Cardiac fibroblast (primary cell): ENCODE measurements at regions not wholly inside any gene's neighbourhood (a gene's known extent, or its start where the extent isn't known, plus 50 kb on each side); places are given as distances from the start of the nearest gene placed in this dataset.

Experiments used
- DNase-seq, 2 donors: peaks; one replicate each; pipeline versions ENCODE4 v3.0.0 to v3.0.0-alpha.2; 2010; ENCODE audit warnings: low read depth in 2 of 2
- H3K4me3 ChIP-seq, 2 donors: replicated peaks in 1 of 2; 1 replicate in 1 of 2; 2 replicates in 1 of 2; pipeline ENCODE4 v1.5.1; 2011; ENCODE audit warnings: low read depth in 2 of 2, low read length in 2 of 2, mild to moderate bottlenecking in 2 of 2, moderate library complexity in 1 of 2
- TF ChIP-seq, protein P1 (sequence below): IDR thresholded peaks from one replicate; pipeline ENCODE4 v1.5.1; 2011; ENCODE audit warnings: low read depth, mild to moderate bottlenecking, low read length, inconsistent platforms

DNA sequence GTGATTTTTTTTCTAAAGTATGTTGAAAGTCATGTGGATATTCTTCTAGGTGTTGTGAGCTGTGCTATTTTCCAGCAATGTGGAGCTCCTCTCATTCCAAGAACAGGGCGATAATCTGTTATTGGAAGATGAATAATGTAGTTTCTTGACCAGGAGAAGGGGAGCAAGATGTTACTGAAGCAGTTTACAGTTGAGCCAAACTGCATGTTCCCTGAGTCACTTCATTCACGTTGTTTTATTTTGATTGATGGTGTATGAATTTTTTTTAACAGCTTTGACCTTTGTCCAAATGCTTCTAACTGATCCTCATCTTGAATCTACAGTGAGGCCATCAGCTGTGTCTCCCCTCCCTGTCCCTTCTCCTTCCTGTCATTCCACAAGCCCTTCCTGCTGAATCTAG lies 277.1 kb upstream of the KLF6 start:
- TF ChIP-seq, protein P1, sequence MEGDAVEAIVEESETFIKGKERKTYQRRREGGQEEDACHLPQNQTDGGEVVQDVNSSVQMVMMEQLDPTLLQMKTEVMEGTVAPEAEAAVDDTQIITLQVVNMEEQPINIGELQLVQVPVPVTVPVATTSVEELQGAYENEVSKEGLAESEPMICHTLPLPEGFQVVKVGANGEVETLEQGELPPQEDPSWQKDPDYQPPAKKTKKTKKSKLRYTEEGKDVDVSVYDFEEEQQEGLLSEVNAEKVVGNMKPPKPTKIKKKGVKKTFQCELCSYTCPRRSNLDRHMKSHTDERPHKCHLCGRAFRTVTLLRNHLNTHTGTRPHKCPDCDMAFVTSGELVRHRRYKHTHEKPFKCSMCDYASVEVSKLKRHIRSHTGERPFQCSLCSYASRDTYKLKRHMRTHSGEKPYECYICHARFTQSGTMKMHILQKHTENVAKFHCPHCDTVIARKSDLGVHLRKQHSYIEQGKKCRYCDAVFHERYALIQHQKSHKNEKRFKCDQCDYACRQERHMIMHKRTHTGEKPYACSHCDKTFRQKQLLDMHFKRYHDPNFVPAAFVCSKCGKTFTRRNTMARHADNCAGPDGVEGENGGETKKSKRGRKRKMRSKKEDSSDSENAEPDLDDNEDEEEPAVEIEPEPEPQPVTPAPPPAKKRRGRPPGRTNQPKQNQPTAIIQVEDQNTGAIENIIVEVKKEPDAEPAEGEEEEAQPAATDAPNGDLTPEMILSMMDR = no peak
- DNase-seq = no peak
- no peak overlapping the region for H3K4me3 ChIP-seq

DNA sequence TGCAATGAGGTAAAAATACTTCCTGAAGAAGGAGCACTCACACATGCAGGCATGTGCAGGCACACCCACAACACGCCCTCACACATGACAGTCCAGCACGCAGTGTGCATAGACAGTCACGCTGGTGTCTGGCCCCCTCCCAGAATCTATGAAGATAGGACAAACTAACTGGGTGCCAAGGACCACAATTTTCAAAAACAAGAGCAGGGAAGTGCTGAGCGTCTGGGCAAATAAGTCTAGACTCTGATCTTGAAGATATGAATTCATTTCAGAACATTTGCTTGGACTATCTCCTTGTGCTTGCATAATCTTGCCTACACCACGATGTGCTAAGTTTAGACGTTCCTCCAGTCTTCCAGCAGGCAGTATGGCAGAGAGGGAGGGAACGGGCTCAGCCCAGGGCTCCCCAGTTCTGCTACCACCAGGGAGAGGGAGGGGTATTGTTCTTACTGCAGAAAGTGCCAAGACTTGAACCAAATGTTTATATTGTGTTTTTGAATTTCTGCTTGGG lies 276.5 kb upstream of the KLF6 start:
- no peak overlapping the region for H3K4me3 ChIP-seq
- TF ChIP-seq, protein P1 = no peak
- DNase-seq = peak in 1 of 2 donors; percentile 58

DNA sequence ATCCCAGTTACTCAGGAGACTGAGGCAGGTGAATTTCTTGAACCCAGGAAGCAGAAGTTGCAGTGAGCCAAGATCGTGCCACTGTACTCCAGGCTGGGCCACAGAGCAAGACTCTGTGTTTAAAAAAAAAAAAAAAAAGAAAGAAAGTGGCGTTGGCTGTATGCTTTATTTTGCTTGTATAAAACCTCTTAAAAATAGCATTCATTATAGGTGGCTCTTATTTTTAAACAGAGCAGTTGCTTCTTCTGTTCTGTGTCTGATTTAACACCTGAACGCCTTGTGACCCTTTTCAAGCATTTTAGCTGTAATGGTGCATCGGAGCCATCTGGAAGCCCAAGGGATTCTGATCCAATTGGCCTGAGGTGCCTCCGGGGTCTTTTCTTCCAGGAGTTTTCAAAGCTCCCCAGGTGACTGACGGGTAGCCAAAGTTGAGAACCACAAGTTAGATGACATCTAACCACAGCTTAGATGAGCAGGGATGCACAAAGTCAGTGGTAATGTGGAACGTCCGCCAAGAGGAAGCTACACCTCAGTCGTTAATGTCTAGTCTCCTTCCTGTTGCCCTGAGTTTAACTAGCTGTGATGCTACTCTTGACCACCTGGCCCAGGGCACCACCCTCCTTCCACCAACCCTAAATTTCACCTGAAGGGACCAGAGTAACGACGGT lies 274.6 kb upstream of the KLF6 start:
- H3K4me3 ChIP-seq = no peak overlapping the region
- no peak for DNase-seq
- TF ChIP-seq, protein P1 = no peak

DNA sequence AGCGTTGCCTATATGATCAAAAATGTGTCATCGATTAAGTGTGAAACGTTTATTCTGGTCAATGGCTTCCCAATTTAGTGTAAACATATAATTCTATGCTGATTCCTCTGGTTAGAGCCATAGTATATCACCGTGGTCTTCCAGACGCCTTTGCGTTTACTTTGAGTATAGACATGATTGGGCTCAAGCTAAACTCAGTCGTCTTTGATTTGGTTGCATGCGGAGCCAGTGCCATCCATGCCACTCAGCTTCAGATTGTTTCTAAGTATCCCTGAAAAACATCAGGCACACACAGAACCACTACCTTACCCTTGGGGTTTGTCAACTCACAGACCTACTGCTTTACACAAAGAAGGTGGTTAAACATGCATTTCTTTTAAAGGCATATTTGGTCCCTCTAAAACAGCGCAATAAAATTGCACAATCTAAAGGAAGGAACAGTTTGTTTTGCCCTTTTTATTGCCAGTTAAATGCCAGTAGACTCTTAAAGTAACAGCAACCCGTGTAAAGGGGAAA lies 273.6 kb upstream of the KLF6 start:
- TF ChIP-seq, protein P1 = no peak
- no peak for DNase-seq
- no peak overlapping the region for H3K4me3 ChIP-seq

DNA sequence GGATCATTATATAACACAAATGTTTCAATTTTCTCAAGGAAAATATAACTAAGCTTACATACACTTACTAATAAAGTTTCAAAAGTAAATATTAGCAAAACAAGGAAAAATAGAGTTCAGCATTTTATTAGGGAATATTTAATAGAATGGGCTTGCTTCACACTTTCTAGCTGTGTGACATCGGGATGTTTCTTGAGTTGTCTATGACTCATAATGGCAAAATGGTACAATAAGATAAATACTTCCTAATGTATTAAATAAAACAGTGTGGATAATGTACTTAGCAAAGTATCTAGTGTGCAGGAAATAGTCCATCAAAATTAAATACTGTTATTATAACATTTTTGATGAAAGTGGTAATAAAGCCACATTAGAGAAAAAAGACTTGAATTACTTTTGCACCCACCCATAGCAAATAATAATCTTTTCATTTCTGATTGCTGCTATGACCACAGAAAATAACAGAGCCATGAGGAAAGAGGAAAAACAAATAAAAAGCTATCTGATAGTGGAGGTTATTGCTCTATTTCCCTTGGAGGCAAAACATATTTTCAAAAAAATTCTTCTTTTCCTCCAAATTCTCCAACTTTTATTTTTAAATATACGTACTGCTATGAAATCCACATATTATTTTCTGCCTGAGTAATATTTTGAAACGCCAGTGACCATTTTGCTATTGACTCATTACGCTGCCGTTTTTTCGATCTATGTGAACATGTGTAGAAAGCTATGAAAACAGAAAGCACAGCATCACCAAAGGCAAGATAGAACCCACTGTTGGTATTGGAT lies 272.9 kb upstream of the KLF6 start:
- TF ChIP-seq, protein P1 = no peak
- DNase-seq = peak in 1 of 2 donors; percentile 27
- H3K4me3 ChIP-seq = no peak overlapping the region

DNA sequence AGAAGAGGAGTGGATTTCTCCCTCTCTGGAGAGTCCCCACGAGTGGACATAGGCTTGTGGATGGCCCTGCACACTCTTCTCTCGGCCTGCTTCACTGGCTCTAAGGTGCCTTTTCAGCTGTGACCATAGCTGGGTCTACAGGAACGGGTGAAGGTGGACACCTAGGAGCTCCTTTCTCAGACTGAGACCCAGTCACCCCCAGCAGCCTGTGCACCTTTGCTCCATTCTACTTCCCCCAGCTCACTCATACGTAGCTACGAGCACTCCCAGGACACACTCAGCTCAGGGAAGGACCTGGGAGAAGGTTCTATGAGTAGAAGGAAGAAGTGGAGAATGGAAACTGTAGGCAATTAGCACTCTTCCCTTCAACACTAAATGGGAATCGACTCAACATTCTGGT lies 272.0 kb upstream of the KLF6 start:
- H3K4me3 ChIP-seq = no peak overlapping the region
- TF ChIP-seq, protein P1 = no peak
- no peak for DNase-seq
